ENCODE measurements at regions not wholly inside any gene's neighbourhood (a gene's known extent, or its start where the extent isn't known, plus 50 kb on each side); places are given as distances from the start of the nearest gene placed in this dataset.

- TF ChIP-seq CTCF (IDR thresholded peaks at IDR 0.05) (no peak), POLR2AphosphoS5 (IDR thresholded peaks at IDR 0.05) (no peak)
Observed at GRCh38 chr11:43072911-43073310, 238.9 kb upstream of the API5 start.

Data from suprapubic skin (tissue), 3 donors.